GM21529 (cell line): ENCODE measurements at regions not wholly inside any gene's neighbourhood (a gene's known extent, or its start where the extent isn't known, plus 50 kb on each side); places are given as distances from the start of the nearest gene placed in this dataset.
"Not testable (repeated sequence)": the region's sequence is repeated elsewhere in the genome, so short reads cannot be mapped to it uniquely, and the experiment has no call there.

Experiments
- ATAC-seq: cut with Tn5 transposase; IDR thresholded peaks from one replicate; pipeline ENCODE4 v1.9.1; 2021; ENCODE audit not compliant: unreplicated experiment

DNA sequence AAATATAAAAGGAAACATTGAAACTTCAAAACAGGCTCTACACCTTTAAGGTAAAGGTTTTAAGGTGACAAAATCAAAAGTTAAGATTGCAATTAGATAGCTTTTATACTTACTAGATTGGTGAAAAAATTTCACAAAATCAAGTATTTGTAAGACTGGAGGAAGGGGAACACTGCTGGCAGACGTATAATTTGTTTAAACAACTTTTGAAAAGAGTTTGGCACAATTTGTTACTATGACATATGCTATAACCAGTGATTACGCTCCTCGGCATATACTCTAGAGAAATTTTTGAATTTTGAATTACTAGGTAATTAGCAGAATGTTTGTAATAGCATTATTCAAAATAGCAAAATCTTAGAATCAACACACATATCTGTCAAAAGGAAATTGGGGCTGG is 425.0 kb downstream of the LRRIQ3 start:
- no peak for ATAC-seq

DNA sequence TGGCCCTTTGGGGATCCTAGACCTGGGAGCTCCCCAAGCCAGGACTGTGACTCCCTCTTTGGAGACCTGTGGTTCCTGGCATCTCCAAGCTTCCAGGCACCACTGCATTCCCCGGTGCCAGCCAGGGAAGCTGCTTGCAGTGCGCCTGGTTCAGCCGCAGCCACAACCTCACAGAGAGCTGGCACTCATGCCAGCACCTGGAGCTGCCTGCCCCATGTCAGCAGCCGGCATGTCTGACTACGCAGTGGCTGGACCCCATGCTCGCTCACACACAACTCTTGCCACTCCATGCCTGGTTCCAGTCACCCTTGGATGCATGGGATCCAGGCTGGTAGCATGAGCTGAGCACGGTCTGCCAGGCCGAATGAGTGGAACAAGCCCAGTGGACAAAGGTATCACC is 426.6 kb downstream of the LRRIQ3 start:
- ATAC-seq = no peak

- ATAC-seq = no peak
Measured at GRCh38 chr1:73770109-73770905, 427.7 kb downstream of the LRRIQ3 start.

GRCh38 chr1:73766786-73767348 is 431.1 kb downstream of the LRRIQ3 start:
- ATAC-seq = no peak

GRCh38 chr1:73765551-73766233 is 432.3 kb downstream of the LRRIQ3 start:
- no peak for ATAC-seq

DNA sequence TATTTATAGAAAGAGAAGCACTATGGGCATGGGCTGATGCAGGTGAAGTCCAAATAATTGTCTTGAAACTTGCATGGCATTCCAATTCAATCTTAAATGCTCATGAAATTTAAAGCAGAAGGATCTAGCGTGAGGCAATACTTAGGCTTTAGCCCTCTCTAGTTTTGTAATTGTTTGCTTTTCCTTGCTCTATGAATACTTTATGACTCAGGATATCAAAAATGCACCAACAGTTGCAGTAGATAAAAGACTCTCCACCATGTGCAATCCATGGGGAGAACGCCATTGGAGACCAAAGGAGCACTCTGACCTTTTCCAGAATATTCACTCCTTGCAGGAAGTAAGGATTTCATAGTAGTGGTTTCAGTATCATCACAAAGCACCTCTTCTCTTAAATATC is 436.4 kb downstream of the LRRIQ3 start:
- no peak for ATAC-seq

GRCh38 chr1:73759011-73759410 is 439.0 kb downstream of the LRRIQ3 start:
- ATAC-seq = no peak

DNA sequence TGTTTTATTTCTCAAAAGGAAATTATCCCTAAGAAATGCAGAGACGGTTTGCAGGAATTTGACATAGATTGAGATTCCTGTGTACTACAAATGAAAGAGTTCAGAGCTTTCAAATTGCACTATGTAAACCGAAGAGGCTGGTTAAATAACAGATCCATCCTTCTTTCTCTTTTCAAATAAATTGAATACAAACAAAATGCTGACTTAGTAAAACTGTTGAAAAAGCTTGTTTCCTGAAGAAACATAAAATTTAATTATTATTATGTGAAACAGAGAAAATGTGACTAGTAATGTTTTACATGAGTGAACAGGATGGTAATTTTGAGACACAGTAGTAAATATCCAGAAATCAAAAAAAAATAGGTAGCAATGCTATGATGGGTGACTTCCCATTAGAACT is 441.2 kb downstream of the LRRIQ3 start:
- no peak for ATAC-seq

DNA sequence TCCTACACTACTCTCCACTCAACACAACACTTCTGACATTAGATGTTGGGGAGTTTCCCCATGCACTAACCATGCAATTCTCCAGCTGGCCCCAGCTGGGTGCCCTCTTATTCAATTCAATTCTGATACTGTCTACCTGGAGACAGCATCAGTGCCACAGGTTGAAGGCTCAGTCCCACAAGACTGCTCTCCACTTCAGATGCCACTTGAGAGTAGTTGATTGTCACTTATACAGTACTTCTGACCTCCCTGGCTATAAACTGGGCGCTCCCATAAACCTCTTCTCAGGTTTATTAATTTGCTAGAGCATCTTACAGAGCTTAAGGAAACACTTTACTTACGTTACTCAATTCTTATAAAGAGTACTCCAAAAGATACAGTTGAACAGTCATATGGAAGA is 442.3 kb downstream of the LRRIQ3 start:
- ATAC-seq = no peak

GRCh38 chr1:73749996-73750395 is 448.0 kb downstream of the LRRIQ3 start:
- no peak for ATAC-seq

GRCh38 chr1:73744985-73745384 is 453.0 kb downstream of the LRRIQ3 start:
- ATAC-seq = no peak

DNA sequence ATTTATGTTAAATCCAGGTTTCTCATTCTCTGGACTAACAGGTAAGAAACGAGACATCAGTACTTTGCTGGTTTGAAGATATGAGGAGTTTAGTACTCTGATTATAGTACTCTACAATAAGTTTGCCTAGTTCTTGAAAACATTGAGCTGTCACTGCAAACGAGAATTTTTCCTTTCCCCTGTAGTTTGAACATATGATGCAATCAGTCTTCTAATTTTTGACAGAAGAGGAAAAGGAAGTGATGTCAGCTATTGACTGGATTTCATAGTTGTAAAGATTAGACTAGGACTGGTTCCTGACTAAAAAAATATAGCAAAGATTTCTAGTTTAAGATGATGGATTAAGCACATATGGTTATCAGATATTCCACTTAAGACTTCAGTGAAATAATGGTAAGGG is 461.9 kb downstream of the LRRIQ3 start:
- ATAC-seq = no peak

- no peak for ATAC-seq
Measured at GRCh38 chr1:73727036-73727435, 470.9 kb downstream of the LRRIQ3 start.

- ATAC-seq = no peak
Measured at GRCh38 chr1:73722055-73722454, 475.9 kb downstream of the LRRIQ3 start.

- ATAC-seq = no peak
Measured at GRCh38 chr1:73717976-73718375, 480.0 kb downstream of the LRRIQ3 start.

DNA sequence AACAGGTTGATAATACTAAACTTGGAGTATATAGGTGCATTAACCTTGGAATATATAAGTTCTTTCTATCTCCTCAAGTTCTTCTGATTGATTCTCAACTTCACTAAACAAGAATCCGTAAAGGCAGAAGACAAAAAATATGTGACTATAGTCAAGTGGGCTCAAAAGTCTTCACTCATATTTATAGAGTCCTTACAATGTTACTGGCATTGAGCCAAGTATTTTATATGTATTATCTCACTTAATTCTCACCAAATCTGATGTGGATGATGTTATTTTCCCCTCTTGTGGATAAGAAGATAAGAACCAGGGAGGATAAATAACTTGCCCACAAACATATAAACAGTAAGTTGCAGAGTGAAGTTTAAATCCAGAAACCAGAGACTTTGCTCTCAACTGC is 486.9 kb downstream of the LRRIQ3 start:
- no peak for ATAC-seq

DNA sequence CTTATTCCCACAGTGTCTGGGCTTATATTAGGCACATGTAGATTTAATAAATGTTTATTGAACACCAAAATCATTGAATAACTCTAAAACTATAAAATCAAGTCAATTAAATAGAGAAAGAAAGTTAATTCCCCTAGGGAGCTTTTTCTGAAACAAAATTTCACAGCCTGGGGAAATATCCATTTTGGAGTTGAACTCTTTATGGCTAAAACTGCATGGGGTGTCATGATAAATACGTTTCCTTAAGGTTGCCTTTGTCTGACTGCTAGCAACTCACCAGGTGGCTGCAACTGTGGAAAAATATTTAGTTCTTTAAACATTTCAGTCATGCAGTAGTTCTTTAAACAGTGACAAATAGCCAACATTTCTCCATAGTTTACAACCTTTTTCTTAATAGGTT is 496.1 kb downstream of the LRRIQ3 start:
- ATAC-seq = no peak

DNA sequence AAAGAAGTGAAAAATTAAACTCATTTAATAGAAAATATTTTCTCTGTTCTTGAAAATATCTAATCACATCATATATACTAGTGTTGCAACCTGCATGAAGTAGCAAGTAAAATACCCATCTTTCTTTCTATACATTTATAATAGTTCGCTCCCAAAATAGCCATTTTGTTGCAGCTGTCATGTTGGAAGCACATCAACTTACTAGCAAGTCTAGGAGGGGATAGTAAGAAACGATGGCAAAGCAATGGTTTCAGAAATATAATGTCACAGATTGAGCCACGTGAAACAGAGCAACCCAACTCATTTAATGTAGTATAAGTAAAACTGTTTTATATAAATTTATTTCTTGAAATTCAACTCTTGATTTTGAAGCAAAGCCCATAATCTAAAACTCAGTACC is 521.8 kb downstream of the LRRIQ3 start:
- no peak for ATAC-seq

GRCh38 chr1:73674945-73675561 is 522.9 kb downstream of the LRRIQ3 start:
- peak; percentile 76 for ATAC-seq

GRCh38 chr1:73673971-73674370 is 524.0 kb downstream of the LRRIQ3 start:
- no peak for ATAC-seq

DNA sequence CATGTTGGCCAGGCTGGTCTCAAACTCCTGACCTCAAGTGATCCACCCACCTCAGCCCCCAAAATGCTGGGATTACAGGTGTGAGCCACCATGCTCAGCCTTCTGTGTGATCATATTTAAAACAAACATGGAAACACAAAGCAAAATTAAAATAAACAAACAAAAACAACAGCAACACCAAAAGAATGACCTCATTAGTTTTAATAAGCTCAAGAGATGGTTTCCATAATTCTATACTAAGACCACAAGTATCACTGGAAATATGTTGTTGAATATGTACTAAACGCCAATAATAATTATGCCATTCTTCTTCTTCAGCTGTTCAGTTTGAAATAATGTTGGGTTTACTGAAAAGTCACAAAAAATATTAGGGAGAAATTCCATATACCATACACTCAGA is 526.4 kb downstream of the LRRIQ3 start:
- no peak for ATAC-seq

- not testable (repeated sequence) for ATAC-seq
Measured at GRCh38 chr1:73667959-73668358, 530.0 kb downstream of the LRRIQ3 start.
